H1 (cell line): ENCODE measurements at regions not wholly inside any gene's neighbourhood (a gene's known extent, or its start where the extent isn't known, plus 50 kb on each side); places are given as distances from the start of the nearest gene placed in this dataset.
"Not testable (repeated sequence)": the region's sequence is repeated elsewhere in the genome, so short reads cannot be mapped to it uniquely, and the experiment has no call there.

Experiments
- PHF8 ChIP-seq: fragments of 200-600 bp; sonication (generic); conservative IDR thresholded peaks from 2 replicates; pipeline ENCODE4 v1.7.1; 2012; ENCODE audit warnings: low read depth, mild to moderate bottlenecking, inconsistent platforms, low read length, moderate library complexity
- SUZ12 ChIP-seq: fragments of 200-600 bp; sonication (generic); IDR thresholded peaks from 2 replicates; pipeline ENCODE4 v1.6.1; 2012; ENCODE audit warnings: mild to moderate bottlenecking, inconsistent platforms, low read length, moderate library complexity, mixed read lengths
- TF ChIP-seq, protein P1 (sequence below): IDR thresholded peaks from 2 replicates; pipeline ENCODE4 v1.6.1; 2012; ENCODE audit warnings: low read length, inconsistent platforms

DNA sequence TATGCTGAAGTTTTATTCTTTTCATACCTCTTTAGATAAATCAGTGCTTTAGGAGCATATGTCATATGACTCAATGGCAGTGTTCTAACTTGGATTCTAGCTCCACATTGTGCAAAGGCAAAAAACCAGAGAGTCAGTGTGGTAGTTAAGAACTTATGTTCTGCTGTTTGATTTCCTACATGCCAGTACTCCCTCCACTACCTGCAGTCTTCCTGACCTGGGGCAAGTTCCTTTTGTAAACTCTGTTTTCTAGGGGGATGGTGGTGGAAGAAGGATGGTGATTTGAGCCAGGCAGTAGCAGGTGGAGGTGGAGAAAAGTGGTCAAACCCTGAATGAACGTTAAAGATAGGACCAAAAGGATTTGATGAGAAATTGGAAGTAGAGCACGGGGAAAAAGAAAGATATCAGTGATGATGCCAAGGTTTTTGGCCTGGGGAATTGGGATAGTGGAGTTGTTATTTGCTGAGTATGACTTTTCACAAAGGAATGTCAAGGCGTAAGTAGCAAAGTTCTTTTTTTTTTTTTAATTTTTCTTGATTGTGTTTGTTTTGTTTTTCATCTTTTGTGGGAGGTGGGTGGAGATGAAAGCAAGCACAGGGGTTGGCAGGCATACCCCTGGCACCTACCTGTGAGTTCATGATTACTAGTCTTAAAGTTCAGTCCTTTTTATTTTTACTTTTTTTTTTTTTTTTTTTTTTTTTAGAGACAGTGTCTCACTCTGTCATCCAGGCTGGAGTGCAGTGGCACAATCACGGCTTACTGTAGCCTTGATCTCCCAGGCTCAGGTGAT lies 82.3 kb downstream of the SYT15B start:
- TF ChIP-seq, protein P1, sequence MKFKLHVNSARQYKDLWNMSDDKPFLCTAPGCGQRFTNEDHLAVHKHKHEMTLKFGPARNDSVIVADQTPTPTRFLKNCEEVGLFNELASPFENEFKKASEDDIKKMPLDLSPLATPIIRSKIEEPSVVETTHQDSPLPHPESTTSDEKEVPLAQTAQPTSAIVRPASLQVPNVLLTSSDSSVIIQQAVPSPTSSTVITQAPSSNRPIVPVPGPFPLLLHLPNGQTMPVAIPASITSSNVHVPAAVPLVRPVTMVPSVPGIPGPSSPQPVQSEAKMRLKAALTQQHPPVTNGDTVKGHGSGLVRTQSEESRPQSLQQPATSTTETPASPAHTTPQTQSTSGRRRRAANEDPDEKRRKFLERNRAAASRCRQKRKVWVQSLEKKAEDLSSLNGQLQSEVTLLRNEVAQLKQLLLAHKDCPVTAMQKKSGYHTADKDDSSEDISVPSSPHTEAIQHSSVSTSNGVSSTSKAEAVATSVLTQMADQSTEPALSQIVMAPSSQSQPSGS: not testable (repeated sequence)
- TF ChIP-seq SUZ12, PHF8: not testable (repeated sequence)
